NOMO-1 treated with DMSO at 0.1 percent for 48 hours (cell line): ENCODE measurements at regions not wholly inside any gene's neighbourhood (a gene's known extent, or its start where the extent isn't known, plus 50 kb on each side); places are given as distances from the start of the nearest gene placed in this dataset.
"Not testable (repeated sequence)": the region's sequence is repeated elsewhere in the genome, so short reads cannot be mapped to it uniquely, and the experiment has no call there.

Source experiments
- DNase-seq: peaks from one replicate; lab custom pipeline; 2025; ENCODE audit not compliant: unreplicated experiment; lab: John Stamatoyannopoulos, UW

- DNase-seq, result no peak
Observed at GRCh38 chr1:177429234-177429633, 258.5 kb downstream of the BRINP2 start.

GRCh38 chr1:177427811-177428210, 257.1 kb downstream of the BRINP2 start:
- DNase-seq, result no peak

DNA sequence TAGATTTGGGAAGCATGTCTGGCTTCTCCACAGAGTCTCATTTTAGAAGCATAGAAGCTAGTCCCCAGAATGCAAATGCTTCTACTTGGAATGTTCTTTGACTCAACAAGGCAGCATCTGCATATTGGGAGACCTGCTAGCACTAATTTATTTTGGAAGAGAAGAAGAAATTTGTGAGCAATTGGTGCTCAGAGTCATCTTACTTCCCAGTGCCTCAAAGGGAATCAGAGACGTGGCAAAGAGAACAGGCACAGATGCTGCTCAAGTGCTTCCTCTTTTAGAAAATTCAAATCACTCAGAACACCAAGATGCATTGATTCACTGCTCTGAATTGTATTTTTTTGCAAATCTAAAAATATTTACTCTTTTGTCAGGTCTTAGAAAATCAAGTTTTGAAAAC, 255.7 kb downstream of the BRINP2 start:
- no peak for DNase-seq

DNA sequence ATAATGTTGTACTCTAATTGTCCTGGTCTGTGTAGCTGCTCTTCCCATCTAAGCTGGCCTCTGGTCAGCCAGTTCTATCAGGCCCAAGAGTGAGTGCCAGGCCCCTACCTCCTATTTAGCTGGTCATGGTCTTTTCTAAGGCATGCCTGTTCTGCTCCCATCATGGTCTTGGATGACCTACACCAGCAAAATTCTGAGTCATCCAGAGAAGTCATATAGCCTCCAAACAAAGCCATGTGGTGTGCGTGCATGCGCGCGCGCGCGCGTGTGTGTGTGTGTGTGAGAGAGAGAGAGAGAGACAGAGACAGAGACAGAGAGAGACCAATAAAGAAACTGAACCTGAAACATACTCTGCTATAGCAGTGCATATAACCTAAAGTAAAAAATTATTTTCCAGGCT, 254.4 kb downstream of the BRINP2 start:
- DNase-seq, result no peak

DNA sequence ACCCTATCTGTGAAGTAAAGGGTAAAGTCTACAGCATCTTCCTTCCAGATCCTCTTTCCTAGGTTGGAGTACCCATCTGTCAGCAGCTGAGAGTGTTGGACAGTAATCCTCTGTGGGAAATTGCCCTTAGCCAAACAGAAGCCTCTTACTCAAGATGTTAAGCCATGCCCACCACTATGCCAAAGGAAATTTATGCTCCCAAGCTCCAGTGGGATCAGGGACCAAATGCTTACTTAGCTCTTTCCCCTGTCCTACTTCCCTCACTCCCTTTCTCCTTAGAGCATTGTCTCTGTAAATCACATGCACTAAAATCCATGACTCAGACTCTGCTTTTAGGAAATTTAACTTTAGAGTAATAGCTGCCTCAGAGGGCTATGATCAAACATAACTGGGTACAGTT, 254.0 kb downstream of the BRINP2 start:
- DNase-seq, result no peak

GRCh38 chr1:177423090-177423489, 252.3 kb downstream of the BRINP2 start:
- DNase-seq, result no peak

- no peak for DNase-seq
Observed at GRCh38 chr1:177413982-177414596, 243.3 kb downstream of the BRINP2 start.

DNA sequence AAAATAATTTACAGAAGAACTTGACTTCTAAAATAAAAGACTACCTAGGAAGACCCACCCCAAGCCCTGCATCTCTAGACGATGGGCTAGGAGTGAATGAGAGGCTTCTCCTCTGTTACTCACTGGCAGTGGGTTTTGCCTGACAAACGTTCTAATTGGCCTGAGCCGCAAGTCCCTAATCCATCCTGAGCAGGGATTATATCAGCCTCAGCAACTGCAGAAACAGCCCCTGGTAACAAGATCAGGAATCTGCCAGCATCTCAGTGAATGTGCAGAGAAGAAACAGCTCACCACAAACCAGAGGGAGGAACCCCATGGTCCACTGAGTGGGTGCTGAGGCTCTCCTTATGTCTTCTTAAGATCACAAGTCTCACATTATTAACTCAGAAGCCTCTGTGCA, 240.6 kb downstream of the BRINP2 start:
- DNase-seq, result no peak

GRCh38 chr1:177410179-177410766, 239.5 kb downstream of the BRINP2 start:
- no peak for DNase-seq

DNA sequence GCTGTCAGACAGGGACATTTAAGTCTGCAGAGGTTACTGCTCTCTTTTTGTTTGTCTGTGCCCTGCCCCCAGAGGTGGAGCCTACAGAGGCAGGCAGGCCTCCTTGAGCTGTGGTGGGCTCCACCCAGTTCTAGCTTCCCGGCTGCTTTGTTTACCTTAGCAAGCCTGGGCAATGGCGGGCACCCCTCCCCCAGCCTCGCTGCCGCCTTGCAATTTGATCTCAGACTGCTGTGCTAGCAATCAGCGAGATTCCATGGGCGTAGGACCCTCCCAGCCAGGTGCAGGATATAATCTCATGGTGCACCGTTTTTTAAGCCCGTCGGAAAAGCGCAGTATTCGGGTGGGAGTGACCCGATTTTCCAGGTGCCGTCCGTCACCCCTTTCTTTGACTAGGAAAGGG, 235.6 kb downstream of the BRINP2 start:
- not testable (repeated sequence) for DNase-seq

- DNase-seq, result no peak
Observed at GRCh38 chr1:177392336-177392735, 221.6 kb downstream of the BRINP2 start.

- no peak for DNase-seq
Observed at GRCh38 chr1:177385760-177386698, 215.3 kb downstream of the BRINP2 start.

- no peak for DNase-seq
Observed at GRCh38 chr1:177384461-177384860, 213.7 kb downstream of the BRINP2 start.

DNA sequence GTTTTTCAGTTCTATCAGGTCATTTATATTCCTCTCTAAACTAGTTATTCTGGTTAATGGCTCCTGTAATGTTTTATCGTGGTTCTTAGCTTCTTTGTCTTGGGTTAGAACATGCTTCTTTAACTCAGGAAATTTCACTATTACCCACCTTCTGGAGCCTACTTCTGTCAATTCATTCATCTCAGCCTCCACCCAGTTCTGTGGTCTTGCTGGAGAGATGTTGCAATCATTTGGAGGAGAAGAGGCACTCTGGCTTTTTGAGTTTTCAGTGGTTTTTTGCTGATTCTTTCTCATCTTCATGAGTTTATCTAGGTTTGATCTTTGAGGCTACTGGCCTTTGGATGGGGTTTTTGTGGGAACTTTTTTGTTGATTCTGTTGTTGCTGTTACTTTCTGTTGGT, 213.0 kb downstream of the BRINP2 start:
- DNase-seq, result peak; percentile 18

GRCh38 chr1:177377866-177378265, 207.1 kb downstream of the BRINP2 start:
- no peak for DNase-seq

- peak; percentile 2 for DNase-seq
Observed at GRCh38 chr1:177368255-177368654, 197.5 kb downstream of the BRINP2 start.

GRCh38 chr1:177366091-177366490, 195.3 kb downstream of the BRINP2 start:
- no peak for DNase-seq

- no peak for DNase-seq
Observed at GRCh38 chr1:177360791-177361190, 190.0 kb downstream of the BRINP2 start.

GRCh38 chr1:177356674-177357435, 186.1 kb downstream of the BRINP2 start:
- DNase-seq, result no peak

DNA sequence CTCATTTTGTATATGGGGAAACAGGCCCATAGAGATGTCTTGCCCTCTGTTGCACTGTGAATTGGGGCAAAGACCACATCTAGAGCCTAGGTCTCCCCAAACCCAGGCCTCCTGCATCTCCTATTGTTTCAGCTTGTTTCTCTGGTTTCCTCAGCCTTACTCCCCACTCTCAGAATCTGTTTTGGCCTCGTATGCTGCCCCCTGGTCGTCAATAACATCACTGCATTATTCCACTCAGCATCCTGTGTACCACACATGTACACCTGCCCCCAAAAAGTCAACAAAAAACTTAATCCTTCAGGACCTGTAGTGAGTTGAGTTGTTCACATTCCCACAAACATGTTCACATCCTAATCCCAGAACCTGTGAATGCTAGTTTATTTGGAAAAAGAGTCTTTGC, 184.8 kb downstream of the BRINP2 start:
- no peak for DNase-seq

- no peak for DNase-seq
Observed at GRCh38 chr1:177354247-177354646, 183.5 kb downstream of the BRINP2 start.
